ENCODE measurements at regions not wholly inside any gene's neighbourhood (a gene's known extent, or its start where the extent isn't known, plus 50 kb on each side); places are given as distances from the start of the nearest gene placed in this dataset.

- DNase-seq (ENCODE audit: low spot score), result no peak
- TF ChIP-seq CTCF (IDR thresholded peaks at IDR 0.05; ENCODE audit: extremely low read depth, missing control alignments), result no peak
Measured at GRCh38 chr4:106585915-106586349, 217.4 kb upstream of the GIMD1 start.

GRCh38 chr4:106584337-106584989, 215.9 kb upstream of the GIMD1 start:
- TF ChIP-seq CTCF (IDR thresholded peaks at IDR 0.05; ENCODE audit: extremely low read depth, missing control alignments), result no peak
- DNase-seq (ENCODE audit: low spot score), result no peak

GRCh38 chr4:106583567-106583966, 215.0 kb upstream of the GIMD1 start:
- no peak for TF ChIP-seq CTCF (IDR thresholded peaks at IDR 0.05; ENCODE audit: extremely low read depth, missing control alignments)
- DNase-seq (ENCODE audit: low spot score), result no peak

GRCh38 chr4:106583108-106583507, 214.5 kb upstream of the GIMD1 start:
- no peak for TF ChIP-seq CTCF (IDR thresholded peaks at IDR 0.05; ENCODE audit: extremely low read depth, missing control alignments)
- DNase-seq (ENCODE audit: low spot score), result no peak

- TF ChIP-seq CTCF (IDR thresholded peaks at IDR 0.05; ENCODE audit: extremely low read depth, missing control alignments), result no peak
- DNase-seq (ENCODE audit: low spot score), result no peak
Measured at GRCh38 chr4:106582103-106582502, 213.5 kb upstream of the GIMD1 start.

GRCh38 chr4:106579236-106579635, 210.7 kb upstream of the GIMD1 start:
- TF ChIP-seq CTCF (IDR thresholded peaks at IDR 0.05; ENCODE audit: extremely low read depth, missing control alignments), result no peak
- DNase-seq (ENCODE audit: low spot score), result no peak

GRCh38 chr4:106569146-106570031, 200.8 kb upstream of the GIMD1 start:
- no peak for TF ChIP-seq CTCF (IDR thresholded peaks at IDR 0.05; ENCODE audit: extremely low read depth, missing control alignments)
- DNase-seq (ENCODE audit: low spot score), result no peak

Measured in GM20000 (cell line).